Esophagus muscularis mucosa (tissue), 4 donors: ENCODE measurements at regions not wholly inside any gene's neighbourhood (a gene's known extent, or its start where the extent isn't known, plus 50 kb on each side); places are given as distances from the start of the nearest gene placed in this dataset.

ENCODE experiments used
- DNase-seq: peaks from one replicate; pipeline ENCODE4 v3.0.0-alpha.2; 2017; ENCODE audit errors: extremely low spot score
- H3K27ac ChIP-seq, 4 donors: fragments of 200-600 bp; sonication (generic); replicated peaks in 1 of 4; 1 replicate in 3 of 4; 2 replicates in 1 of 4; pipeline ENCODE4 v1.5.1; 2016 to 2019; ENCODE audit warnings: mild to moderate bottlenecking in 1 of 4
- H3K27me3 ChIP-seq, 4 donors: fragments of 200-600 bp; sonication (generic); one replicate each; pipeline versions ENCODE4 v1.5.1 to v1.6.0; 2016 to 2019
- H3K36me3 ChIP-seq, 4 donors: fragments of 200-600 bp; sonication (generic); one replicate each; pipeline ENCODE4 v1.5.1; 2016 to 2019
- H3K4me1 ChIP-seq, 4 donors: fragments of 200-600 bp; sonication (generic); one replicate each; pipeline ENCODE4 v1.5.1; 2016 to 2019
- H3K4me3 ChIP-seq, 4 donors: fragments of 200-600 bp; sonication (generic); 1 replicate in 2 of 4; 2 replicates in 2 of 4; pipeline ENCODE4 v1.5.1; 2016 to 2019; ENCODE audit warnings: mild to moderate bottlenecking in 4 of 4, moderate library complexity in 1 of 4
- H3K9me3 ChIP-seq, 4 donors: fragments of 200-600 bp; sonication (generic); 1 replicate in 3 of 4; 2 replicates in 1 of 4; pipeline ENCODE4 v1.5.1; 2016 to 2019
- EP300 ChIP-seq: sonication (generic); formaldehyde crosslinking; IDR thresholded peaks from one replicate; pipeline ENCODE4 v1.6.1; 2017; ENCODE audit warnings: antibody characterized with exemption
- POLR2A ChIP-seq: fragments of 450-650 bp; IDR thresholded peaks from one replicate; pipeline ENCODE4 v1.6.1; 2017; ENCODE audit warnings: antibody characterized with exemption, moderate library complexity, mild to moderate bottlenecking, low read depth
- POLR2AphosphoS5 ChIP-seq, 2 donors: sonication (generic); formaldehyde crosslinking; IDR thresholded peaks; one replicate each; pipeline ENCODE4 v1.6.1; 2017; ENCODE audit warnings: antibody characterized with exemption in 2 of 2
- WGBS: methylation state at CpG from one replicate; pipeline ENCODE4 v1.1.5; 2018; 5-methylcytosine and 5-hydroxymethylcytosine counted together
- intact Hi-C: fragments of 100-400 bp; cut with DNase I; formaldehyde crosslinking; loops from one replicate; pipeline ENCODE4 v1.15.1; 2023
- TF ChIP-seq, protein P1 (sequence below), 3 experiments: fragments of 200-600 bp in 2 of 3; fragments of 450-650 bp in 1 of 3; sonication (generic) in 2 of 3; IDR thresholded peaks; one replicate each; pipeline ENCODE4 v1.5.1; 2017 to 2019; ENCODE audit warnings: antibody characterized with exemption in 3 of 3, mild to moderate bottlenecking in 2 of 3, moderate library complexity in 1 of 3

DNA sequence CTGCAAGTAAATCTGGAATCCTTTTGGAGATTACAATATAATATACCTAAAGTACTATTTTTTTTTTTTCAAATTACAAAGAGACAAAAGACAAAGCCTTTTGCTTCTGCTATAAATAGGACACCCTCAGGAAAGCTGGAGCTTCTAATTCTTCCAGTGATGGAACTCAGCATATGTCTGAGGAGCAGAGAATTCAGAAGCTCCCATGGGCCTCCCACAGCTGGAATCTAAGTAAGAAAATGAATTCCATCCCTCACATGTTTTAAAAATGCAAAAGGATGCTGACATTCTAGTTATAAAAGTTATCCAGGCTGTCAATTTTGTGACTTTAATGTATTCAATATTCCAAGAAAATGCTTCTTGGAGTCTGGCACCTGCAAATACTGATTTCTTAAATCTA, 571.3 kb upstream of the LRRTM4 start:
- no peak overlapping the region for H3K27ac ChIP-seq
- TF ChIP-seq, protein P1, sequence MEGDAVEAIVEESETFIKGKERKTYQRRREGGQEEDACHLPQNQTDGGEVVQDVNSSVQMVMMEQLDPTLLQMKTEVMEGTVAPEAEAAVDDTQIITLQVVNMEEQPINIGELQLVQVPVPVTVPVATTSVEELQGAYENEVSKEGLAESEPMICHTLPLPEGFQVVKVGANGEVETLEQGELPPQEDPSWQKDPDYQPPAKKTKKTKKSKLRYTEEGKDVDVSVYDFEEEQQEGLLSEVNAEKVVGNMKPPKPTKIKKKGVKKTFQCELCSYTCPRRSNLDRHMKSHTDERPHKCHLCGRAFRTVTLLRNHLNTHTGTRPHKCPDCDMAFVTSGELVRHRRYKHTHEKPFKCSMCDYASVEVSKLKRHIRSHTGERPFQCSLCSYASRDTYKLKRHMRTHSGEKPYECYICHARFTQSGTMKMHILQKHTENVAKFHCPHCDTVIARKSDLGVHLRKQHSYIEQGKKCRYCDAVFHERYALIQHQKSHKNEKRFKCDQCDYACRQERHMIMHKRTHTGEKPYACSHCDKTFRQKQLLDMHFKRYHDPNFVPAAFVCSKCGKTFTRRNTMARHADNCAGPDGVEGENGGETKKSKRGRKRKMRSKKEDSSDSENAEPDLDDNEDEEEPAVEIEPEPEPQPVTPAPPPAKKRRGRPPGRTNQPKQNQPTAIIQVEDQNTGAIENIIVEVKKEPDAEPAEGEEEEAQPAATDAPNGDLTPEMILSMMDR (IDR thresholded peaks at IDR 0.05): no peak
- TF ChIP-seq POLR2A: no peak
- no peak for TF ChIP-seq POLR2AphosphoS5 (IDR thresholded peaks at IDR 0.05)
- no peak for TF ChIP-seq EP300
- no peaks in the 10 kb centered on the region for H3K27me3 ChIP-seq
- intact Hi-C loops: no loop called here
- no peak for DNase-seq
- H3K4me1 ChIP-seq: no peaks in the 10 kb centered on the region
- no peaks in the 10 kb centered on the region for H3K36me3 ChIP-seq
- no peaks in the 10 kb centered on the region for H3K9me3 ChIP-seq
- no peak overlapping the region for H3K4me3 ChIP-seq

DNA sequence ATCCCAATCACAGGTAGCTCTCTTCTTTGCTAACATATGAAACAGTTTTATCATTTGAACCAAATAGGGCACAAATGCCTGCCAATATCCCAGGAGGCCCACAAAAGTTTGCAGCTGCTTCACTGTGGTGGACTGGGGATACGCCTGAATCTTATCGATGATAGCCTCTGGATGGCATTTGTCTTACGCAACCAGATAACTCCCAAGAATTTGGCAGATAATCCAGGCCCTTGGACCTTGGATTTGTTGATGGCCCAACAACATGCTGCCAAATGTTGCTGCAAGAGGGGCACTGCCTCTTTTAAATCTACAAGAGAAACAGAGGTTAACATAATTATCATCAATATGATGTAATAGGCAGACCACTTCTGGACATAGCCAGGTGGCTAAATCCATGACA, 587.1 kb upstream of the LRRTM4 start:
- no peaks in the 10 kb centered on the region for H3K27me3 ChIP-seq

DNA sequence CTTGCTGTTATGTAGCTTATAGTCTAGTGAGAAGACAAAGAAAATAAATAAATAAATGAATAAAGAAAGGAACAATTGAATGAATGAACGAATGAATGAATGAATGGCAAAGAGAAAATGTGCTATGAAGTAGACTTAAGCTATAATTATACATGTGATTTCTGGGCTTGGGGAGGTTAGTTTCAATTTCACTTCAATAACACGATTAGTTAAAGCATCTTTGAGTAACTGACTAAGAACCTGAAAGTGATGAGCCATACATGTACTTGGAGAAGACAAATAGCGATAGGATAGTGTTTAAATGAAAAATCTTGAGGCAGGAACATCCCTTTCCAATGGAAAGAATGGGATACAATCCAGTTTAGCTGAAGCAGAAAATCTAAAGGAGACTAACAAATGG, 593.1 kb upstream of the LRRTM4 start:
- Histone ChIP-seq H3K9me3 (no peaks in the 10 kb centered on the region), H3K36me3 (no peaks in the 10 kb centered on the region), H3K4me3 (no peak overlapping the region), H3K27me3 (no peaks in the 10 kb centered on the region), H3K27ac (no peak overlapping the region), H3K4me1 (no peaks in the 10 kb centered on the region)
- WGBS: 87% methylated on average over 3 of the region's 3 CpGs
- TF ChIP-seq EP300: no peak
- DNase-seq: no peak
- intact Hi-C loops: no loop called here

More for the DNA sequence above, 587.1 kb upstream of the LRRTM4 start:
- no peak for TF ChIP-seq POLR2A
- TF ChIP-seq, protein P1 (IDR thresholded peaks at IDR 0.05): no peak
- TF ChIP-seq POLR2AphosphoS5 (IDR thresholded peaks at IDR 0.05): no peak
- no peak for TF ChIP-seq EP300
- Histone ChIP-seq H3K4me1 (no peaks in the 10 kb centered on the region), H3K36me3 (no peaks in the 10 kb centered on the region), H3K4me3 (no peak overlapping the region), H3K9me3 (no peaks in the 10 kb centered on the region), H3K27ac (no peak overlapping the region)
- intact Hi-C loops: no loop called here
- no peak for DNase-seq
- 62% methylated on average over 3 of the region's 3 CpGs for WGBS

DNA sequence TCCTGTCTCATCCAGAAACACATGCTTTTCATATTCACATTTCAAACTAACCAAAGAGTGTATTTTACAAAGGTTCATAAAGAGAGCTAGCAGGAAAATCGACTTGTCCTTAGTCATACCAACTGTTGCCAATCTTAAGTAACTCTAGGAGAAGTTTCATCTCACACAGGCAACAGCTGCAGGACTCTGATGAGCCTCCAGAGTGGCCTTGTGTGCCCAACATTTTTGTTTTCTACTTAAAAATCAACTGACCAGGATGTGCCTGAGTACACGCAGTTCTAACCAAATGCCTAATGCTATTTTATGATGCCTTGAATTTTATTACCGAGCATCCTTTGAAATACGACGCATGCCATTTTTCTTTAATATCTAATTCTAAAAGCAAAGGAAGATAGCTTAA, 595.9 kb upstream of the LRRTM4 start:
- Histone ChIP-seq H3K36me3 (no peaks in the 10 kb centered on the region), H3K27me3 (no peaks in the 10 kb centered on the region), H3K4me3 (no peak overlapping the region), H3K9me3 (no peaks in the 10 kb centered on the region), H3K4me1 (no peaks in the 10 kb centered on the region), H3K27ac (no peak overlapping the region)
- no peak for DNase-seq
- 56% methylated on average over 5 of the region's 5 CpGs for WGBS
- TF ChIP-seq, protein P1 (IDR thresholded peaks at IDR 0.05): no peak
- TF ChIP-seq EP300 (no peak), POLR2AphosphoS5 (IDR thresholded peaks at IDR 0.05) (no peak)
- intact Hi-C loops: no loop called here

DNA sequence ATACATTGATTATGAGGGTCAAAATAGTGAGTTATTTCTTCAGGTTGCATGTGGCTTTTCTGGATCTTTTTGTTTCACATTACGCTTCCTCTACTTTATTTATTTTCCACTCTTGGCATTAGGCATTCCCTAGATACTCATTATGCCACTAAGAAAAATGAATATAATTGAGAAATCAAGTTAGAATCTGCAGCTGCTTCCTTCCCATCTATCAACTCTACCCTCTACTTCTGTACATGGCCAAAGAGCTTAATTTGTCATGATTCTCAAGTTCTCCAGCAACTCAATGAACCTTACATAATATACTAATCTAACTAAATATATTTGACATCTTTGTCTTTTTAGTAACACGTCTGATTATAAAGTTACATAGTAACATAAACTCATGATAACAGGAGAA, 598.1 kb upstream of the LRRTM4 start:
- 56% methylated on average over 2 of the region's 2 CpGs for WGBS
- no peaks in the 10 kb centered on the region for H3K27me3 ChIP-seq
- H3K4me1 ChIP-seq: no peaks in the 10 kb centered on the region

More for the DNA sequence above, 598.1 kb upstream of the LRRTM4 start:
- Histone ChIP-seq H3K27ac (no peak overlapping the region), H3K36me3 (no peaks in the 10 kb centered on the region), H3K9me3 (no peaks in the 10 kb centered on the region), H3K4me3 (no peak overlapping the region)
- TF ChIP-seq EP300 (no peak), POLR2A (no peak), POLR2AphosphoS5 (IDR thresholded peaks at IDR 0.05) (no peak)
- TF ChIP-seq, protein P1 (IDR thresholded peaks at IDR 0.05): no peak
- DNase-seq: no peak
- intact Hi-C loops: no loop called here
